ENCODE measurements at regions not wholly inside any gene's neighbourhood (a gene's known extent, or its start where the extent isn't known, plus 50 kb on each side); places are given as distances from the start of the nearest gene placed in this dataset.

DNA sequence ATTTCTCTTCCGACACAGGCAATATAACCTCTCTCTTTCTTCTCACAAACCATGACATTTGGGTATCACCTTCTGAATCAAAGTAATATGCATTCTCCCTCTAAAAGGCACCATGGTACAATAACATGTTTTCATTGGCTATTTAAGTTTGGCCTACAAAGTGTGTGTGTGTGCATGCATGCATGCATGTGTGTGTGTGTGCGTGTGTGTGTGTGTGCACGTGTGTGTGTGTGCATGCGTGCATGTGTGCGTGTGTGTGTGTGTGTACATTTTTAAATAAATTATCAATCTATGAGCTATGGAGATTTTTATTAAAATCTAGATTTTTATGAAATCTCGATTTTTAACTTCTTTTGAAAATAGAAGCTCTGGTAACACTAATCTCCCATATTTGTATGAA is 745.3 kb upstream of the ZEB2 start:
- no peak for TF ChIP-seq CTCF (IDR thresholded peaks at IDR 0.05; ENCODE audit: insufficient read depth, low read depth, low read length)
- no peak for TF ChIP-seq EZH2 (IDR thresholded peaks at IDR 0.05; ENCODE audit: insufficient read depth, low read length)

Data from astrocyte (in vitro differentiated cells and primary cell).